ENCODE measurements at regions not wholly inside any gene's neighbourhood (a gene's known extent, or its start where the extent isn't known, plus 50 kb on each side); places are given as distances from the start of the nearest gene placed in this dataset.

DNA sequence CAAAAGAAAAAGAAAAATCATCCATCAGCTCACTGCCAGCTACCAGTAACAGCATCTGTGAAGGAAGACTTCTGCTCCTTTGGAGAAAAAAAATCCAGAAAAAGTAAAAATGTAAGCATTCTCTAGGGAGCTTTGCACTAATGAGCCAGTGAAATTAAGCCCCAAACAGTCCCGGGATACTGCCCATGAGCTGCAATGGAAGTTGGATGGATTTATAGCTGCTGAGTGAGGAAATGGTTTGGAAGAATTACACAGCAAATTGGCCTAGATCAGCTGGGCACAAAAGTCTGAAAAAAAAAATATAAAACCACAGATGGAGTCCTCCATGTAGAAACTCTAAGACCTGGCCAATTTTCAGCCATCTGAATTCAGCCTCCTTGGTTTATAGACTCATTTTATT, 462.9 kb upstream of the USP15 start:
- TF ChIP-seq, protein P1, sequence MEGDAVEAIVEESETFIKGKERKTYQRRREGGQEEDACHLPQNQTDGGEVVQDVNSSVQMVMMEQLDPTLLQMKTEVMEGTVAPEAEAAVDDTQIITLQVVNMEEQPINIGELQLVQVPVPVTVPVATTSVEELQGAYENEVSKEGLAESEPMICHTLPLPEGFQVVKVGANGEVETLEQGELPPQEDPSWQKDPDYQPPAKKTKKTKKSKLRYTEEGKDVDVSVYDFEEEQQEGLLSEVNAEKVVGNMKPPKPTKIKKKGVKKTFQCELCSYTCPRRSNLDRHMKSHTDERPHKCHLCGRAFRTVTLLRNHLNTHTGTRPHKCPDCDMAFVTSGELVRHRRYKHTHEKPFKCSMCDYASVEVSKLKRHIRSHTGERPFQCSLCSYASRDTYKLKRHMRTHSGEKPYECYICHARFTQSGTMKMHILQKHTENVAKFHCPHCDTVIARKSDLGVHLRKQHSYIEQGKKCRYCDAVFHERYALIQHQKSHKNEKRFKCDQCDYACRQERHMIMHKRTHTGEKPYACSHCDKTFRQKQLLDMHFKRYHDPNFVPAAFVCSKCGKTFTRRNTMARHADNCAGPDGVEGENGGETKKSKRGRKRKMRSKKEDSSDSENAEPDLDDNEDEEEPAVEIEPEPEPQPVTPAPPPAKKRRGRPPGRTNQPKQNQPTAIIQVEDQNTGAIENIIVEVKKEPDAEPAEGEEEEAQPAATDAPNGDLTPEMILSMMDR (IDR thresholded peaks at IDR 0.05; ENCODE audit: low read depth, low read length), result no peak
- TF ChIP-seq EZH2phosphoT487 (IDR thresholded peaks at IDR 0.05; ENCODE audit: low read depth), result no peak

Measured in OCI-LY3 (cell line).